ENCODE measurements at regions not wholly inside any gene's neighbourhood (a gene's known extent, or its start where the extent isn't known, plus 50 kb on each side); places are given as distances from the start of the nearest gene placed in this dataset.

DNA sequence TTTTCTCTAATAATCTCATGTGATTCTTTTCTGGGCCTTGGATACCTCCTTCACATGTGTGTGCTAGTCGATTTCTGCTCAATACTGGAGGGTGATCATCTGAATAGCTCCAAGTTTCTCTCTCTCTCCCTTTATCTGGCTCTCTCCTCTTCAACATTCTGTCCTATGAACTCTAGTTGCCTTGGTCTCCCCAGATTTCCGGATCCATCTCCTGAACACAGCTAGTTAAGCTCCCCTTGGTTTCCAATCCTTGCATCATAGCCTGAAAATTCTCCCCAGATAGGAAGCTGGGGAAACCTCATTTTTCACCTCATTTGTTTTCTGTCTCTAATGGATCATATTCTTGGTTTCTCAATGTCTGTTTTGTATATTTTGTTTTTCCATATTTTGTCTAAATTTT lies 832.3 kb downstream of the MTRR start:
- DNase-seq, result no peak
- ATAC-seq, result no peak
- Histone ChIP-seq H3K9me3 (ENCODE audit: control insufficient read depth, insufficient read depth, low read length) (no peaks in the 10 kb centered on the region), H3K27ac (ENCODE audit: low read length) (no peak overlapping the region), H3K4me1 (ENCODE audit: control insufficient read depth, insufficient read depth, low read length) (no peaks in the 10 kb centered on the region), H3K27me3 (ENCODE audit: control insufficient read depth, insufficient read depth, low read length) (no peaks in the 10 kb centered on the region), H3K4me3 (ENCODE audit: low read length) (no peak overlapping the region), H3K36me3 (ENCODE audit: control insufficient read depth, insufficient read depth, low read length) (no peaks in the 10 kb centered on the region)
- H3K27me3 Mint-ChIP-seq (ENCODE audit: low read depth in 2 of 2), result no peaks in the 10 kb centered on the region
- intact Hi-C loops (cut with micrococcal nuclease), result no loop called here
- H3K4me1 Mint-ChIP-seq, result no peaks in the 10 kb centered on the region
- no peak overlapping the region for H3K4me3 Mint-ChIP-seq
- peaks cover 6 to 8% of the 10 kb centered on the region in 2 donors for H3K9me3 Mint-ChIP-seq
- 85% methylated on average over 2 of the region's 2 CpGs for WGBS (ENCODE audit: insufficient coverage)
- no peak overlapping the region for H3K27ac Mint-ChIP-seq
- no peaks in the 10 kb centered on the region for H3K36me3 Mint-ChIP-seq
- TF ChIP-seq CTCF (IDR thresholded peaks at IDR 0.05), result no peak

DNA sequence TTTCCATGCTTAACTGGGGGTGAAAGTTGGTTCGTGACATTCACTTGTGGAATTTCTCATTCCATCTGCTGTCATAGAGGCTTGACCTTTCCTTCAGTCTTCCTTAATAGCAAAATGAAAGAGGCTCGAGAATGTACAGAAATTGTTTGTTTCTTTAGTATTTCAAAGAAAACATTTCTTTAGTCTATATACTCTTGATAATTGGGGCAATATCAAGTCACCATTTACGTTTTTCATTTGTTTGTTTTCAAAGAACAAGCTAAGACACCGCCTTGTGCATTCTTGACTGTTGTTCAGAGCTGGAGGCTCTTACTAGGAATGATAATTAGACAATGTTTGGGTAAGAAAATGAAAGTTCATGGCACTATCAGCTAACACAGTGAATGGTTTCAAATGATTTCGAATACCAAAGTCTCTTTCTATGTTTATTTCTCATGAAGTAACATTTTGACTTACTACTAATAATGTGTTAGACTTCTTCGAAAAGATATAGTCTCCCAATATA lies 835.4 kb downstream of the SEMA5A start:
- Mint-ChIP-seq H3K4me1 (no peaks in the 10 kb centered on the region), H3K36me3 (no peaks in the 10 kb centered on the region), H3K27ac (no peak overlapping the region), H3K4me3 (no peak overlapping the region), H3K27me3 (ENCODE audit: low read depth in 2 of 2) (no peaks in the 10 kb centered on the region), H3K9me3 (peaks cover 4 to 6% of the 10 kb centered on the region in 2 donors)
- no peak overlapping the region for H3K27ac ChIP-seq (ENCODE audit: low read length)
- ATAC-seq (no peak), DNase-seq (no peak)
- no peak for TF ChIP-seq CTCF (IDR thresholded peaks at IDR 0.05)
- no peak overlapping the region for H3K4me3 ChIP-seq (ENCODE audit: low read length)
- no peaks in the 10 kb centered on the region for H3K36me3 ChIP-seq (ENCODE audit: control insufficient read depth, insufficient read depth, low read length)
- no peaks in the 10 kb centered on the region for H3K9me3 ChIP-seq (ENCODE audit: control insufficient read depth, insufficient read depth, low read length)
- H3K27me3 ChIP-seq (ENCODE audit: control insufficient read depth, insufficient read depth, low read length), result no peaks in the 10 kb centered on the region
- no peaks in the 10 kb centered on the region for H3K4me1 ChIP-seq (ENCODE audit: control insufficient read depth, insufficient read depth, low read length)
- intact Hi-C loops (cut with micrococcal nuclease), result no loop called here
- 81% methylated on average over 3 of the region's 6 CpGs for WGBS (ENCODE audit: insufficient coverage)

DNA sequence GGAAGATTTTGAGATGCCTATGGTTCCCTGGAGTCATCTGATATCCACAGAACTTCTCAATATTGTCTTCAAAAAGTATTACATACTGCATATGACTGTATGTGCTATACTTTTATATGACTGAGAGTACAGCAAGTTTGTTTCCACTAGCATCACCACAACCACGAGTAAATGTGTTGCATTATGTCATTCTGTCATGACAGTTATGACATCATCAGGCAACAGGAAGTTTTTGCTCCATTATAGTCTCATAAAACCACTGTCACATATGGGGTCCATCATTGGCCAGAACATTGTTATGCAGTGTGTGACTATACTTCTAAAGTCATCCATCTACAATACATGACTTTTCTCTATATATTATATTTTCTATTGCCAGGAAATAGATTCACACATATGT lies 831.7 kb downstream of the SEMA5A start:
- intact Hi-C loops (cut with micrococcal nuclease), result no loop called here
- no peaks in the 10 kb centered on the region for H3K36me3 ChIP-seq (ENCODE audit: control insufficient read depth, insufficient read depth, low read length)
- Mint-ChIP-seq H3K36me3 (no peaks in the 10 kb centered on the region), H3K27ac (no peak overlapping the region), H3K27me3 (ENCODE audit: low read depth in 2 of 2) (no peaks in the 10 kb centered on the region), H3K9me3 (peaks cover 3 to 5% of the 10 kb centered on the region in 2 donors), H3K4me1 (no peaks in the 10 kb centered on the region), H3K4me3 (no peak overlapping the region)
- H3K4me3 ChIP-seq (ENCODE audit: low read length), result no peak overlapping the region
- WGBS (ENCODE audit: insufficient coverage), result 40% methylated on average over 1 of the region's 1 CpG
- no peaks in the 10 kb centered on the region for H3K9me3 ChIP-seq (ENCODE audit: control insufficient read depth, insufficient read depth, low read length)
- DNase-seq, result no peak
- no peaks in the 10 kb centered on the region for H3K4me1 ChIP-seq (ENCODE audit: control insufficient read depth, insufficient read depth, low read length)
- no peak for ATAC-seq
- no peaks in the 10 kb centered on the region for H3K27me3 ChIP-seq (ENCODE audit: control insufficient read depth, insufficient read depth, low read length)
- TF ChIP-seq CTCF (IDR thresholded peaks at IDR 0.05), result no peak
- no peak overlapping the region for H3K27ac ChIP-seq (ENCODE audit: low read length)

DNA sequence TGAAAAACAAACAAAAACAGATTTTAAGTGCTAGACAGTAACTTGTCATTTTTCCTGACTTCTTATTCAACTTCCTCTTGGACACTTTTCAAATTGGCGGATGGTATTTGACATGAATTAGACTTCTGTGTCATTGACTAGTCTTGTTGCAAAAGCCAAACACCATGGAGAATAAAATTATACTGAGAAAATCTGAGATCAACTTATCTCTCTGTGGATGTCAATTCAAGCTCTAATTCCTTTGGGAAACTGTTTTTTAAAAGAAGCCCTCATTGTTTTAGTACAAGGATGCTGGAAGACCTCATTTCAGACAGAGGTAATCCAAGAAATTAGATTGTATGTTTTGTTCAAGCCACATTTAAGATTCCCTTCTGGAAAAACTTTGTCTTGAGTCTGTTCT lies 831.0 kb downstream of the SEMA5A start:
- Histone ChIP-seq H3K4me3 (ENCODE audit: low read length) (no peak overlapping the region), H3K9me3 (ENCODE audit: control insufficient read depth, insufficient read depth, low read length) (no peaks in the 10 kb centered on the region), H3K36me3 (ENCODE audit: control insufficient read depth, insufficient read depth, low read length) (no peaks in the 10 kb centered on the region), H3K27ac (ENCODE audit: low read length) (no peak overlapping the region), H3K27me3 (ENCODE audit: control insufficient read depth, insufficient read depth, low read length) (no peaks in the 10 kb centered on the region), H3K4me1 (ENCODE audit: control insufficient read depth, insufficient read depth, low read length) (no peaks in the 10 kb centered on the region)
- no peaks in the 10 kb centered on the region for H3K4me1 Mint-ChIP-seq
- no peak for ATAC-seq
- TF ChIP-seq CTCF (IDR thresholded peaks at IDR 0.05), result no peak
- no peaks in the 10 kb centered on the region for H3K36me3 Mint-ChIP-seq
- intact Hi-C loops (cut with micrococcal nuclease), result no loop called here
- H3K9me3 Mint-ChIP-seq, result peaks cover 3 to 5% of the 10 kb centered on the region in 2 donors
- H3K27ac Mint-ChIP-seq, result no peak overlapping the region
- WGBS (ENCODE audit: insufficient coverage), result 78% methylated on average over 1 of the region's 1 CpG
- H3K27me3 Mint-ChIP-seq (ENCODE audit: low read depth in 2 of 2), result no peaks in the 10 kb centered on the region
- DNase-seq, result no peak
- H3K4me3 Mint-ChIP-seq, result no peak overlapping the region

Measured in natural killer cell (primary cell).